Left lung (tissue), 4 donors: ENCODE measurements at regions not wholly inside any gene's neighbourhood (a gene's known extent, or its start where the extent isn't known, plus 50 kb on each side); places are given as distances from the start of the nearest gene placed in this dataset.
A peak's percentile ranks its signal among the peaks of the same experiment; 100 is the strongest.

Experiments
- ATAC-seq: fragments of 200-7000 bp; cut with Tn5 transposase; one replicate; pipeline ENCODE4 v1.9.1; 2020; ENCODE audit warnings: moderate library complexity
- DNase-seq, 4 donors: peaks; one replicate each; pipeline ENCODE4 v3.0.0-alpha.2; 2013 to 2020
- H3K27ac ChIP-seq, 2 donors: fragments of 200-600 bp; sonication (generic) in 1 of 2; one replicate each; pipeline versions ENCODE4 v1.5.0 to v1.8.0; 2020 to 2021
- H3K27me3 ChIP-seq, 2 donors: fragments of 200-600 bp; sonication (generic) in 1 of 2; one replicate each; pipeline versions ENCODE4 v1.5.0 to v1.8.0; 2020 to 2021
- H3K36me3 ChIP-seq, 2 donors: fragments of 200-600 bp; sonication (generic) in 1 of 2; one replicate each; pipeline versions ENCODE4 v1.5.0 to v1.8.0; 2020 to 2021
- H3K4me1 ChIP-seq, 2 donors: fragments of 200-600 bp; one replicate each; pipeline ENCODE4 v1.8.0; 2021
- H3K4me3 ChIP-seq, 2 donors: fragments of 200-600 bp; sonication (generic) in 1 of 2; one replicate each; pipeline versions ENCODE4 v1.5.0 to v1.8.0; 2020 to 2021; ENCODE audit warnings: mild to moderate bottlenecking in 1 of 2
- H3K9me3 ChIP-seq, 2 donors: fragments of 200-600 bp; sonication (generic) in 1 of 2; one replicate each; pipeline versions ENCODE4 v1.5.0 to v1.8.0; 2020 to 2021
- CTCF ChIP-seq, 2 donors: fragments of 200-600 bp; sonication (generic) in 1 of 2; IDR thresholded peaks; one replicate each; pipeline versions ENCODE4 v1.5.0 to v1.8.0; 2021; ENCODE audit warnings: antibody characterized with exemption in 2 of 2
- intact Hi-C, 2 donors: fragments of 100-400 bp; cut with DNase I; formaldehyde crosslinking; loops; one replicate each; pipeline versions ENCODE4 v1.11.2 to v1.14.2; 2022
- donor health status: DM: no; HTN: yes; CAD: no.
- donor health status: DM: no; HTN: no; CAD: no.

- H3K27ac ChIP-seq: no peak overlapping the region
- H3K27me3 ChIP-seq: no peaks in the 10 kb centered on the region
- TF ChIP-seq CTCF (IDR thresholded peaks at IDR 0.05): no peak
- no peaks in the 10 kb centered on the region for H3K36me3 ChIP-seq
- no peaks in the 10 kb centered on the region for H3K4me1 ChIP-seq
- no peaks in the 10 kb centered on the region for H3K9me3 ChIP-seq
- intact Hi-C loops: no loop called here
- DNase-seq (peak in 1 of 4 donors; percentile 13), ATAC-seq (no peak)
- no peak overlapping the region for H3K4me3 ChIP-seq
These were observed 88.1 kb upstream of the PTPRR start for GRCh38 chr12:71008616-71009015.

- Histone ChIP-seq H3K27ac (no peak overlapping the region), H3K4me1 (no peaks in the 10 kb centered on the region), H3K9me3 (no peaks in the 10 kb centered on the region), H3K36me3 (no peaks in the 10 kb centered on the region), H3K4me3 (no peak overlapping the region), H3K27me3 (no peaks in the 10 kb centered on the region)
- no peak for ATAC-seq
- no peak for TF ChIP-seq CTCF (IDR thresholded peaks at IDR 0.05)
- peak in 2 of 4 donors; percentile 24 to 26 for DNase-seq
- intact Hi-C loops: no loop called here
These were observed 87.4 kb upstream of the PTPRR start for GRCh38 chr12:71007781-71008404.

GRCh38 chr12:71007020-71007419, 86.5 kb upstream of the PTPRR start:
- TF ChIP-seq CTCF (IDR thresholded peaks at IDR 0.05): no peak
- peak in 2 of 4 donors; percentile 37 to 59 for DNase-seq
- no peak for ATAC-seq
- no peak overlapping the region for H3K4me3 ChIP-seq
- no peak overlapping the region for H3K27ac ChIP-seq
- H3K27me3 ChIP-seq: no peaks in the 10 kb centered on the region
- no peaks in the 10 kb centered on the region for H3K4me1 ChIP-seq
- H3K9me3 ChIP-seq: no peaks in the 10 kb centered on the region
- H3K36me3 ChIP-seq: no peaks in the 10 kb centered on the region
- intact Hi-C loops: no loop called here

DNA sequence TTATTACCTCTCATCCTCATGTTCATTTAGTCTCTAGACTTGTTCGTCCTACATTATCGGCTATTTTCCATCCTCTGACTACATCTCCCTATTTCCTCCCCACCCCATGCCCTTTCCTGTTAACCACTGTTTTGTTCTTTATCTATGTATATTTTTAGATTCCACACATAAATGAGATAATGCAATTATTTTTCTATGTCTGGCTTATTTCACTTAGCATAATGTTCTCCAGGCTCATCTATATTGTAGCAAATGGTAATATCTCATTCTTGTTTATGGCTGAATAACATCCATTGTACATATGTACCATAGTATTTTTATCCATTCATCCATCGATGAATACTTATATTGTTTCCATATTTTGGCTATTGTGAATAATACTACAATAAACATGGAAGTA, 84.6 kb upstream of the PTPRR start:
- no peaks in the 10 kb centered on the region for H3K9me3 ChIP-seq
- H3K36me3 ChIP-seq: no peaks in the 10 kb centered on the region
- no peak for ATAC-seq
- intact Hi-C loops: no loop called here
- H3K27ac ChIP-seq: no peak overlapping the region
- H3K4me3 ChIP-seq: no peak overlapping the region
- TF ChIP-seq CTCF (IDR thresholded peaks at IDR 0.05): no peak
- no peaks in the 10 kb centered on the region for H3K27me3 ChIP-seq
- DNase-seq: no peak
- H3K4me1 ChIP-seq: no peaks in the 10 kb centered on the region

DNA sequence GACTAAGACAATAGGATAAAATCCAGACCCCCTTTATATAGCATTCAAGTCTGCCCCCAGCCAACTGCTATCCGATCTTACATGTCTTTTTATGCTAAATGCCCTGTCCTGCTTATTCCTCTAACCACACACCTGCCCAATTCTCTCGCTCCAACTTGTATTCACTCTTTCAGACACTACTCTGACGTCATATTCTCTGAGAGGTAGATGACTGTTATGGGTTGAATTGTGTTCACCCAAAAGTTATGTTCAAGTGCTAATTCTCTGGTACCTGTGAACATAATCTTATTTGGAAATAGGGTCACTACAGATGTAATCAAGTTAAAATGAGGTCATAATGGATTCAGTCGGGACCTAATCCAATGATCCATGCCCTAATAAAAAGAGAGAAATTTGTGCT, 84.0 kb upstream of the PTPRR start:
- no peak for TF ChIP-seq CTCF (IDR thresholded peaks at IDR 0.05)
- no peak for DNase-seq
- no peaks in the 10 kb centered on the region for H3K27me3 ChIP-seq
- intact Hi-C loops: no loop called here
- H3K27ac ChIP-seq: no peak overlapping the region
- no peaks in the 10 kb centered on the region for H3K9me3 ChIP-seq
- ATAC-seq: no peak
- H3K36me3 ChIP-seq: no peaks in the 10 kb centered on the region
- H3K4me3 ChIP-seq: no peak overlapping the region
- H3K4me1 ChIP-seq: no peaks in the 10 kb centered on the region
